EL (cell line): ENCODE measurements at regions not wholly inside any gene's neighbourhood (a gene's known extent, or its start where the extent isn't known, plus 50 kb on each side); places are given as distances from the start of the nearest gene placed in this dataset.
"Not testable (repeated sequence)": the region's sequence is repeated elsewhere in the genome, so short reads cannot be mapped to it uniquely, and the experiment has no call there.

ENCODE experiments used
- DNase-seq: peaks from one replicate; pipeline ENCODE4 v3.0.0-alpha.2; 2016

DNA sequence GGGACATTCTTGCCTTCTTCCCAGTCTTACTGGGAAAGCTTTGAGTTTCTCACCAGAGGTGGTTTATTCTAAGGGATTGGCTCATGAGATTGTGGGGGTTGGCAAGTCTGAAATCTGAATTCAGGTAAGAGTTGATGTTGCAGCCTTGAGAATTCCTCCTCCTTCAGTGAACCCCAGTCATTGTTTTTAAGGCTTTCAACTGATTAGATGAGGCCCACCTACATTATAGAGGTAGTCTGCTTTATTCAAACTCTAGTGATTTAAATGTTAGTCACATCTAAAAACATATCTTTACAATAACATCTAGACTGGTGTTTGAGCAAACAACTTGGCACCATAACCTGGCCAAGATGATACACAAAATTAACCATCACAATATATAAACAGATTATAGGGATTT is 156.5 kb upstream of the MED14 start:
- no peak for DNase-seq

GRCh38 chrX:40893251-40893910 is 158.0 kb upstream of the MED14 start:
- DNase-seq: no peak

- no peak for DNase-seq
These were observed 159.9 kb upstream of the MED14 start for GRCh38 chrX:40895246-40895645.

GRCh38 chrX:40897718-40898270 is 162.5 kb upstream of the MED14 start:
- DNase-seq: no peak

GRCh38 chrX:40904739-40905138 is 169.4 kb upstream of the MED14 start:
- DNase-seq: not testable (repeated sequence)

- DNase-seq: peak; percentile 49
These were observed 172.7 kb upstream of the MED14 start for GRCh38 chrX:40908026-40908425.

DNA sequence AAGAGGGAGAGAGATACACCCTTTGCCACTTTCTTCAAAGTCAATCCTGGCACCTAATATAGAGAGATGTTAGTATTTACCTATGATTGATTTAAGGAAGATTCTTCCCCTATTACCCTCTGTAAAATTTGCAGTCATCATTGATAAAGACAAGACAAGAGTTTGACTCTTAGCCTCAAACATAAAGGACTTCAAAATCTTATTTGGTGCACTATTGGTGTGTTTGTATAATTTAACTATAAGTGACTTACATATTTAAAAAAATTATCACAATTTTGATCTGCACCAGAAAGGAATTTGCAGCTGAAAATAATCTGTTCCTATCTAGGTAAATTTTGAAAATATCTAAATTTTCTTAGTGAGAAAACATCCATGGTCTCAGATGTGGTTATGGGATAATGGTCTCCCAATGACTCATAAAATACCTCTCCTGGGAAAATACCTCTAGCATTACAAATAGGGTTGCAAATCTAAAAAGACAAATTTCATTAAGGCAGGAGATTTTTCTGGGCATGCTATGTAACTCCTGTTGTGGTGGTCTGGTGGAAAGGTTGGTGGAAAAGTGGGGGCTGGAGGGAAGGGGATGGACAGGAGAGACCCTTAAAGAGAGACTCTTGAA is 173.6 kb upstream of the MED14 start:
- peak; percentile 74 for DNase-seq

GRCh38 chrX:40912166-40912565 is 173.1 kb upstream of the USP9X start:
- no peak for DNase-seq

DNA sequence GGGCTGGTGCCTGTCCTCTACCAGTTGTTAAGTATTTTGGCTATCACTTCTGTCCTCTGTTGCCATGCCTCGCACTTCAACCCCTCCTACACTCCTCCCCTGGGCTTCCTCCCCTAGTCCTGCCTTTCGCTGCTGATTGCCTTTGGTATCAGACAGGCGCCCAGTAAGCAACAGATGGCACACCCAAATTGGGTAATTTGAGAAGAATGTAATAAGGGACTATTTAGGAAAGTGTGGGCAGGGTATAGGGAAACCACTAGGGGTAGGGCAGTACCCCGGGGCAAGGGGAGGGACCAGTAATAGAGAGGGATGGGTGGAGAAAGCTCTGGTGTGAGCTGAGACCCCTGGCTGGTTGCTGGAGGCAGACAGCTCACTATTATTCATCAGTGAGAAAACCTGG is 172.7 kb upstream of the USP9X start:
- peak; percentile 31 for DNase-seq

- DNase-seq: no peak
These were observed 164.9 kb upstream of the USP9X start for GRCh38 chrX:40920351-40920750.

DNA sequence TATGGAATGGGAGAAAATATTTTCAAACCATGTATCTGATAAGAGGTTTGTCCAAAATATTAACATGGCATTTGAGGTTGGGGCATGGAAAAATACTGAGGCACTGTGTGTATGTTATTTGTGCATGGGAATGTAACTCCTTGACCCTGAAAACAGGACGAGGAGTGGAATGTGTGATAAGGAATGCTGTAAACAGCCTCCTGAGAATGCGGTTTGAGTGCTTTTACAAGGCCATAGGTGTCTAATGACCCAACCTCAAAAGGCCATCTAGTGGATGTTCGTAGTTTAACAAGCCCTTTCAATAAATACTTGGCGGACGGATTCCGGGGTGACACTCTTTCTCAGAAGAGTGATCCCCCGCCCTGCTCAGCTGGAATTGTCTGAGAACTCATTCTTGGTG is 162.9 kb upstream of the USP9X start:
- DNase-seq: peak; percentile 57

DNA sequence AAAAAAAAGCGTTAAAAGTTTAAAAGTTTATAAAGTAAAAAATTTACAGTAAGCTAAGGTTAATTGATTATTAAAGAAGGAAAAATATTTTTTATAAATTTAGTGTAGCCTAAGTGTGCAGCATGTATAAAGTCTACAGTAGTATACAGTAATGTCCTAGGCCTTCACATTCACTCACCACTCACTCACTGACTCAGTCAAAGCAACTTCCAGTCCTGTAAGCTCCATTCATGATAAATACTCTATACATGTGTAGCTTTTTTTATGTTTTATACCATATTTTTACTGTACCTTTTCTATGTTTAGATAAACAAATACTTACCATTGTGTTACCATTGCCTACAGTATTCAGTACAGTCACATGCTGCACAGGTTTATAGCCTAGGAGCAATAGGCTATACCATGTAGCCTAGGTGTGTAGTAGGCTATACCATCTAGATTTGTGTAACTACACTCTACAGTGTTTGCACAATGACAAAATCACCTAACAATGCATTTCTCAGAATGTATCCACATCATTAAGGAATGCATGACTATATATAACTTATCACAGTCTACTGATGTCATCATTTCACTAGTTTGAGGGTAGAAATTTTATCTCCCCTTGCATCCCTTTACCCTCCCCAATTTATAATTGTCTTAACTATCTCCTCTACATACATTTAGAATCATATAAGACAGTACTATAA is 158.4 kb upstream of the USP9X start:
- peak; percentile 60 for DNase-seq

DNA sequence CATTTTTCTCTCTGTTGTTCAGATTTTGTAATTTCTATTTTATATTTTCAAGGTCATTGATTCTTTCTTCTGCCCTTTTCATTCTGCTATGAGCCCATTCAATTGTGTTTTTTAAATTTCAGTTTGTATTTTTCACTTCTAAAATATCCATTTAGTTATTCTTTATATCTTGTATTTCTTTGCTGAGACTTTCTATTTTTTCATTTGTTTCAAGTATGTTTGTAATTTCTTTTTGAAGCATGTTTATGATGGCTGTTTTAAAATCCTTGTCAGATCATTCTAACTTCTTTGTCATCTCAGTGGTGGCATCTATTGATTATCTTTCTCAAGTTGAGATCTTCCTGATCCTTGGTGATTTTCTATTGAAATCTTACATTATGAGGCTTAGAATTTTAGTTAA is 157.2 kb upstream of the USP9X start:
- no peak for DNase-seq

DNA sequence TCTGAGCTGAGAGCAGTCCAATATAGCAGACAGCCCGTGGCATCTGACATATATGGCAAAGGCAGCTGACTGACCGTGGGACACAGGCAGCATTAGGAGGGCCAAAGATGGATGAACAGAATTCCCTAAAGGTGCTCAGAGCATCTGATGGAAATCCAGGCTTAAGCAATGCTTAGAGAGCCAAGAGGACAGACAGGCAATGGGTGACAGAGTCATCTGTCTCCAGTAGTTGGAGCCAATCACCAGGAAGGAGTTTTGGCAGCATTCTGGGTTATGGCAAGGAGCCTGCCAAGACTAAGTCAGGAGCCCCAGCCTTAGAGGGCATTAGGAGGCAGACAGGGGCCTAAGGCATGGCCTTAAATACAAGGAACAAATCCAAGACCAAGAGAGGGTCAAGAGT is 153.3 kb upstream of the USP9X start:
- DNase-seq: no peak

DNA sequence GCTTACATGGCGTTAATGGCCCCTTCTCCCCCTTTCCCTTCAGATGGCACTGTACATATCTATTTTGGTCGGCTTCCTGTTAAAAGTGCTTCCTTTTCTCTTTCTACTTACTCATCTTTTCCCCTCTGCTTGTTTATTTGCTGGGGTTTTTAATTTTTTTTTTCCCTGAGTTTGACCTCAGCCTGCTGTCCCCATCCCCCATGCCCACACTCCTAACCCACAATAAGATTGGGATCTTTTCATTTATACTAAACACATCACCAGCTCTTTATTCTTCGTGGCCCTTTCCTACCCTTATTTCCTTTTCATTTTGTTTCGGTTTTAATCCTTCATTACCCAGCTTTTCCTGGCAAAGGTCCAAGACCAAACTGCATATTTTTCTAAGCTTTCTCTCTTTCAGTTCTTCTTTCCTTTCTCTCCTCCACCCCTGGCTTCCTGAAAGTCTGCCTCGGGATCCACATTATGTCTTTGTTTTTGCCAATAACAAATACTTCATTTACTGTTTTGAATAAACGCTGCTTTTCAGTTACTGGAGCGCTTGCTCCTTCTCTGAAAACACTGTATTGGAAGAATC is 152.0 kb upstream of the USP9X start:
- peak; percentile 43 for DNase-seq

DNA sequence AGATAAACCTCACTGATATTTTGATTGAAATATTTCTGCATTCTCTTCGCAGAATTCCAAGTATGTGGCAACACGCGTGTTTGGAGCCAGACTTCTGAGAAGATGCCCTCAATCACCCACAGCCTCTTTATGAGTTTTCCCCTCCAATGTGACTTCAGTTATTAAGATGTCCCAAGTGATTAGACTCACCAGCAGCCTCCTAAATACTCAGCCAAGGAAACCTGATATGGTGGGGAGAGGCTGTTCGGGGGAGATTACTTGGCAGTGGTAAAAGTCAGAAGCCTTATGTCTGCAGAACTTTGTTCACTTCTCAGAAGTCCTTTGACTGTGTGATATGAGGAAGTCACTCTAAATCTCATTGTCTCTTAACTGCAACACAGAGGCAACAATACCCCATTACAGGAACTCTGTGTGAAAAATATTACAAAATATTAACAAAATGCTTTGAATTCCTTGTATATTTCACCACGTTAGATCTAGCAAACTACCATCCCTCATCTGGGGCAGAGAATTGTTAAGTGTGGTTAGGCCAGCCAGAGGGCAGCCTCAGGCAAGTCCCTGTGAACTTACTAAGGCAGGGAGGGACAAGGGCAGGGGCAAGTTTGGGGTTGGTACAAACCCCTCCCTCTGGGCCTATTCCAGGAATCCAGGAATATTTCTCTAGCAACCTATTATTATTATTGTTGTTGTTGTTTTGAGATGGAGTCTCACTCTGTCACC is 151.4 kb upstream of the USP9X start:
- peak; percentile 70 for DNase-seq

DNA sequence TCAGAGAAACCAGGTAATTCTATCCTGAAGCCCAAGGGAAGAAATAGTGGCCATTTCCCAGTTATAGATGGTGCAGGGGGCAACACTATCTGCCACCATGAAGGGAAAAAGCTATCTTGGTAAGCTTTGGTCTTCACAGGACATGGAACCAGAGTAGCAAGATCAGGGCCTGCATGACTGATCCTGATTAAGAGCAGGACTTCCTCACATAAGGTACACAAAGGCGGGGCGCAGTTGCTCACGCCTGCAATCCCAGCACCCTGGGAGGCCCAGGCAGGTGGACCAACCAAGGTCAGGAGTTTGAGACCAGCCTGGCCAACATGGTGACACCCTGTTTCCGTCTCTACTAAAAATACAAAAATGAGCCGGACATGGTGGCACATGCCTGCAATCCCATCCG is 148.4 kb upstream of the USP9X start:
- no peak for DNase-seq

DNA sequence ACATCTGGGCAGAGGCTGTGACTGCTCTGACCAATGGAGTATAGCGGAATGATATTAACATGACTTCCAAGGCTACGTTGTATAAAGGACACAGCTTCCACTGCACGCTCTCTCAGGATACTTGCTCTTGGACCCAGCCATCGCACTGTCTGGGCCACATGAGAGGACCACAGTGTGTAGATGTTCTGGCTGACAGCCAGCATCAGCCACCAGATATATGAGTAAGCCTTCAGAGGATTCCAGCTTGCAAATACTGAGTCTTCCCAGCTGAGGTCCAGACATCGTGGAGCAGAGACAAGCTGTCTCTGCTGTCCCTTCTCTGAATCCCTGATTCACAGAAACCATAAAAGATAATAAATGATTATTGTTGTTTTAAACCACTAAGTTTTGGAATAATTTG is 146.8 kb upstream of the USP9X start:
- peak; percentile 48 for DNase-seq

- DNase-seq: no peak
These were observed 142.1 kb upstream of the USP9X start for GRCh38 chrX:40943093-40943641.

GRCh38 chrX:40945361-40945713 is 139.9 kb upstream of the USP9X start:
- DNase-seq: peak; percentile 65

- peak; percentile 63 for DNase-seq
These were observed 138.0 kb upstream of the USP9X start for GRCh38 chrX:40947276-40947675.

DNA sequence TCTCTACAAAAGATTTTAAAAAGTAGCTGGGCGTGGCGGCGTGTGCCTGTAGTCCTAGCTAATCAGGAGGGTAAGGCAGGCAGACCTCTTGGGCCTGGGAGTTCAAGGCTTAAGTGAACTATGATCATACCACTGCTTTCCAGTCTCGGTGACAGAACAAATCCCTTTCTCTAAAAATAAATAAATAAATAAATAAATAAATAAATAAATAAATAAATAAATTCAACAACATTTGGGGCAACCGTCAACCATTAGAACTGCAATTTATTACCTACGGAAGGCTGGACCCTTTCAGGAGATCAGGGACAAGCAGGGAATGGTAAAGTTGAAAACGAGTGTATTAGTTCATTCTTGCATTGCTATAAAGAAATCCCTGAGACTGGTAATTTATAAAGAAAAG is 136.2 kb upstream of the USP9X start:
- DNase-seq: no peak

GRCh38 chrX:40950546-40950945 is 134.7 kb upstream of the USP9X start:
- no peak for DNase-seq
